GM12878 (cell line): ENCODE measurements at regions not wholly inside any gene's neighbourhood (a gene's known extent, or its start where the extent isn't known, plus 50 kb on each side); places are given as distances from the start of the nearest gene placed in this dataset.

Experiments
- ATAC-seq: fragments of 200-7000 bp; cut with Tn5 transposase; 3 replicates; pipeline ENCODE4 v1.9.1; 2020; ENCODE audit warnings: mild to moderate bottlenecking, moderate library complexity
- BruUV-seq: library from RNA; stranded (reverse); fragments of 400-500 nt; replicated peaks from 2 replicates; lab custom pipeline; 2021; lab: Mats Ljungman, UMichigan
- CTCF ChIA-PET: fragments of 300-600 bp; sonication (Branson Sonifier 250); formaldehyde crosslinking; extraction: SDS; loops from one replicate; lab custom pipeline; 2021; ENCODE audit warnings: inconsistent platforms; lab: Yijun Ruan, JAX
- POLR2A ChIA-PET: fragments of 350-600 bp; formaldehyde crosslinking; extraction: SDS; loops from one replicate; lab custom pipeline; 2021; ENCODE audit warnings: inconsistent platforms; lab: Charles Lee
- RAD21 ChIA-PET: fragments of 300-600 bp; sonication (Branson Sonifier 250); formaldehyde crosslinking; loops from one replicate; lab custom pipeline; 2023; ENCODE audit warnings: antibody characterized with exemption; ENCODE audit not compliant: unreplicated experiment; lab: Charles Lee
- SMC1A ChIA-PET: fragments of 300-600 bp; sonication (Branson Sonifier 250); formaldehyde crosslinking; loops from one replicate; lab custom pipeline; 2023; ENCODE audit not compliant: unreplicated experiment, uncharacterized antibody; lab: Charles Lee
- DNase-seq: peaks from one replicate; pipeline ENCODE4 v3.0.0-alpha.2; 2011; ENCODE audit warnings: low read depth, low spot score
- FAIRE-seq: peaks from 3 replicates; lab custom pipeline; 2011; peaks lifted over from hg19 to GRCh38; lab: Jason Lieb, UNC
- H2AFZ ChIP-seq: 2 replicates; pipeline ENCODE4 v1.6.0; 2011; ENCODE audit warnings: low read depth, low read length, control low read depth; ENCODE audit not compliant: control insufficient read depth
- H3K27ac ChIP-seq: 2 replicates; pipeline ENCODE4 v1.5.1; 2011; ENCODE audit warnings: control low read depth; ENCODE audit not compliant: control insufficient read depth, insufficient read depth
- H3K27me3 ChIP-seq, 2 experiments: replicated peaks in 1 of 2; 2 replicates each; pipeline versions ENCODE4 v1.6.0 to v1.6.1; 2011; ENCODE audit warnings: low read length in 1 of 2; ENCODE audit not compliant: control insufficient read depth in 2 of 2, insufficient read depth in 2 of 2
- H3K36me3 ChIP-seq, 2 experiments: 2 replicates each; pipeline ENCODE4 v1.5.1; 2011; ENCODE audit warnings: low read length in 1 of 2; ENCODE audit not compliant: control insufficient read depth in 2 of 2, insufficient read depth in 2 of 2
- H3K4me1 ChIP-seq: 2 replicates; pipeline ENCODE4 v1.6.1; 2011; ENCODE audit warnings: mild to moderate bottlenecking, low read length, moderate library complexity, mixed read lengths; ENCODE audit not compliant: control insufficient read depth, insufficient read depth
- H3K4me2 ChIP-seq: 2 replicates; pipeline ENCODE4 v1.6.0; 2011; ENCODE audit warnings: control low read depth; ENCODE audit not compliant: control insufficient read depth, insufficient read depth
- H3K4me3 ChIP-seq: fragments of 200-600 bp; sonication (generic); 2 replicates; pipeline ENCODE4 v1.5.1; 2016
- H3K79me2 ChIP-seq: 2 replicates; pipeline ENCODE4 v1.6.0; 2011; ENCODE audit warnings: low read length; ENCODE audit not compliant: control insufficient read depth, insufficient read depth
- H3K9ac ChIP-seq: 2 replicates; pipeline ENCODE4 v1.8.0; 2011; ENCODE audit warnings: low read length, control low read depth, mixed read lengths; ENCODE audit not compliant: control insufficient read depth, insufficient read depth
- H3K9me3 ChIP-seq: replicated peaks from 3 replicates; pipeline ENCODE4 v1.5.1; 2011; ENCODE audit warnings: mild to moderate bottlenecking, low read length; ENCODE audit not compliant: control insufficient read depth, insufficient read depth
- H4K20me1 ChIP-seq: 2 replicates; pipeline ENCODE4 v1.6.0; 2011; ENCODE audit not compliant: control insufficient read depth, insufficient read depth
- CBFB ChIP-seq: IDR thresholded peaks from 2 replicates; pipeline ENCODE4 v1.6.1; 2016; ENCODE audit warnings: antibody characterized with exemption, low read depth
- CHD2 ChIP-seq: IDR thresholded peaks from 2 replicates; pipeline ENCODE4 v1.6.1; 2011; ENCODE audit warnings: low read depth, low read length, improper control_type of control experiment, borderline replicate concordance
- IKZF1 ChIP-seq: fragments of 450-650 bp; conservative IDR thresholded peaks from 2 replicates; pipeline ENCODE4 v1.6.1; 2017; ENCODE audit warnings: antibody characterized with exemption, mild to moderate bottlenecking
- NFXL1 ChIP-seq: fragments of 450-650 bp; IDR thresholded peaks from 2 replicates; pipeline ENCODE4 v1.6.1; 2017; ENCODE audit warnings: antibody characterized with exemption, mild to moderate bottlenecking, borderline replicate concordance
- POLR2AphosphoS5 ChIP-seq: IDR thresholded peaks from 2 replicates; pipeline ENCODE4 v1.6.1; 2011; ENCODE audit warnings: mild to moderate bottlenecking, low read length, inconsistent platforms
- RAD21 ChIP-seq: IDR thresholded peaks from 2 replicates; pipeline ENCODE4 v1.6.1; 2011; ENCODE audit warnings: mild to moderate bottlenecking, low read depth, low read length, moderate library complexity; ENCODE audit not compliant: insufficient read depth
- SMARCA5 ChIP-seq: fragments of 450-650 bp; IDR thresholded peaks from 2 replicates; pipeline ENCODE4 v1.6.1; 2017; ENCODE audit warnings: mild to moderate bottlenecking
- YBX1 ChIP-seq: fragments of 450-650 bp; IDR thresholded peaks from 2 replicates; pipeline ENCODE4 v1.6.1; 2016; ENCODE audit warnings: antibody characterized with exemption
- ZNF207 ChIP-seq: fragments of 450-650 bp; IDR thresholded peaks from 2 replicates; pipeline ENCODE4 v1.6.1; 2014; ENCODE audit warnings: antibody characterized with exemption, mild to moderate bottlenecking, borderline replicate concordance
- WGBS: methylation state at CpG from one replicate; pipeline ENCODE4 v1.1.6; 2016; ENCODE audit warnings: low lambda C conversion rate; ENCODE audit not compliant: insufficient replicate concordance, insufficient coverage; ENCODE audit errors: missing lambda C conversion rate; 5-methylcytosine and 5-hydroxymethylcytosine counted together
- in situ Hi-C: fragments of 300-500 bp; cut with MboI; formaldehyde crosslinking; loops from 9 replicates; pipeline ENCODE4 v1.14.3; 2018; ENCODE audit warnings: mixed read lengths
- intact Hi-C: fragments of 100-400 bp; cut with micrococcal nuclease; formaldehyde crosslinking; loops from one replicate; pipeline ENCODE4 v1.14.2; 2022; ENCODE audit not compliant: unreplicated experiment
- TF ChIP-seq, protein P1 (sequence below): fragments of 150-350 bp; IDR thresholded peaks from 2 replicates; pipeline ENCODE4 v1.6.1; 2014; ENCODE audit warnings: mild to moderate bottlenecking, low read depth, low read length
- TF ChIP-seq, protein P2 (sequence below): fragments of 450-650 bp; IDR thresholded peaks from 2 replicates; pipeline ENCODE4 v1.6.1; 2017; ENCODE audit warnings: antibody characterized with exemption, mild to moderate bottlenecking, moderate library complexity

DNA sequence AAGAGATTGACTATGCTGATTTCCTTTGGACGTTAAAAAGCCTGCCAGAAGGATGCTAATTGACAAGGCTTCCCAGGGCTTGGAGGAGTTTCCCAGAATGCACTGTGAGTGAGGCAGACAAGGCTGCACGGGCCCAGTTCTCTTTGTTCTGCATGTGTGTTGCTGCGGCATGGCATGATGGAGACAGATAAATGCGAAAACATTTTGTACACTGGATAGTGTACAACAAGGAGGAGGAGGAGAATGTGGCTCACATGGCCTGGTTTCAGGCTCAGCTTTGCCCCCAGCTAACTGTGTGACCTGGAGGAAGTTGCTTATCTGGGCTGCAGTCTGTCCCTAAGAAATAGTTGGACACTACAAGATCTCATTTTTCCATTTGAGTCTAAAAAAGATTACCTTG is 135.5 kb upstream of the CPEB4 start:
- H3K4me1 ChIP-seq, result peaks cover 15% of the 10 kb centered on the region
- RAD21 ChIA-PET, result interaction anchor here (0.7 to 1.9 kb wide), 2 partner anchors 15 to 69 kb away, joined by 3 to 6 read pairs; no protein-coding TSS in a partner anchor
- H3K9ac ChIP-seq, result no peak overlapping the region
- no TSS peak for BruUV-seq
- CTCF ChIA-PET, result interaction anchor here (1.2 kb wide), 1 partner anchor 14 kb away, joined by 4 read pairs; no protein-coding TSS in a partner anchor
- H3K27ac ChIP-seq, result no peak overlapping the region
- DNase-seq (no peak), FAIRE-seq (no peak), ATAC-seq (no peak)
- intact Hi-C loops (no loop called here), in situ Hi-C loops (no loop called here)
- H3K36me3 ChIP-seq, result no peaks in the 10 kb centered on the region
- POLR2A ChIA-PET, result interaction anchor here (0.7 to 1.5 kb wide), 2 partner anchors 27 to 30 kb away, joined by 3 read pairs; no protein-coding TSS in a partner anchor
- WGBS, result 98% methylated on average over 4 of the region's 4 CpGs
- TF ChIP-seq IKZF1 (no peak), POLR2AphosphoS5 (no peak), SMARCA5 (no peak), RAD21 (no peak), CBFB (no peak), NFXL1 (no peak), YBX1 (no peak), ZNF207 (no peak), CHD2 (no peak)
- TF ChIP-seq, protein P1, sequence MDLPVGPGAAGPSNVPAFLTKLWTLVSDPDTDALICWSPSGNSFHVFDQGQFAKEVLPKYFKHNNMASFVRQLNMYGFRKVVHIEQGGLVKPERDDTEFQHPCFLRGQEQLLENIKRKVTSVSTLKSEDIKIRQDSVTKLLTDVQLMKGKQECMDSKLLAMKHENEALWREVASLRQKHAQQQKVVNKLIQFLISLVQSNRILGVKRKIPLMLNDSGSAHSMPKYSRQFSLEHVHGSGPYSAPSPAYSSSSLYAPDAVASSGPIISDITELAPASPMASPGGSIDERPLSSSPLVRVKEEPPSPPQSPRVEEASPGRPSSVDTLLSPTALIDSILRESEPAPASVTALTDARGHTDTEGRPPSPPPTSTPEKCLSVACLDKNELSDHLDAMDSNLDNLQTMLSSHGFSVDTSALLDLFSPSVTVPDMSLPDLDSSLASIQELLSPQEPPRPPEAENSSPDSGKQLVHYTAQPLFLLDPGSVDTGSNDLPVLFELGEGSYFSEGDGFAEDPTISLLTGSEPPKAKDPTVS, result no peak
- TF ChIP-seq, protein P2, sequence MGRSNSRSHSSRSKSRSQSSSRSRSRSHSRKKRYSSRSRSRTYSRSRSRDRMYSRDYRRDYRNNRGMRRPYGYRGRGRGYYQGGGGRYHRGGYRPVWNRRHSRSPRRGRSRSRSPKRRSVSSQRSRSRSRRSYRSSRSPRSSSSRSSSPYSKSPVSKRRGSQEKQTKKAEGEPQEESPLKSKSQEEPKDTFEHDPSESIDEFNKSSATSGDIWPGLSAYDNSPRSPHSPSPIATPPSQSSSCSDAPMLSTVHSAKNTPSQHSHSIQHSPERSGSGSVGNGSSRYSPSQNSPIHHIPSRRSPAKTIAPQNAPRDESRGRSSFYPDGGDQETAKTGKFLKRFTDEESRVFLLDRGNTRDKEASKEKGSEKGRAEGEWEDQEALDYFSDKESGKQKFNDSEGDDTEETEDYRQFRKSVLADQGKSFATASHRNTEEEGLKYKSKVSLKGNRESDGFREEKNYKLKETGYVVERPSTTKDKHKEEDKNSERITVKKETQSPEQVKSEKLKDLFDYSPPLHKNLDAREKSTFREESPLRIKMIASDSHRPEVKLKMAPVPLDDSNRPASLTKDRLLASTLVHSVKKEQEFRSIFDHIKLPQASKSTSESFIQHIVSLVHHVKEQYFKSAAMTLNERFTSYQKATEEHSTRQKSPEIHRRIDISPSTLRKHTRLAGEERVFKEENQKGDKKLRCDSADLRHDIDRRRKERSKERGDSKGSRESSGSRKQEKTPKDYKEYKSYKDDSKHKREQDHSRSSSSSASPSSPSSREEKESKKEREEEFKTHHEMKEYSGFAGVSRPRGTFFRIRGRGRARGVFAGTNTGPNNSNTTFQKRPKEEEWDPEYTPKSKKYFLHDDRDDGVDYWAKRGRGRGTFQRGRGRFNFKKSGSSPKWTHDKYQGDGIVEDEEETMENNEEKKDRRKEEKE, result no peak
- no peak overlapping the region for H3K4me3 ChIP-seq
- H3K4me2 ChIP-seq, result no peak overlapping the region
- H4K20me1 ChIP-seq, result no peaks in the 10 kb centered on the region
- H3K27me3 ChIP-seq, result no peaks in the 10 kb centered on the region
- H3K9me3 ChIP-seq, result no peaks in the 10 kb centered on the region
- H3K79me2 ChIP-seq, result no peaks in the 10 kb centered on the region
- no peak overlapping the region for H2AFZ ChIP-seq
- SMC1A ChIA-PET, result interaction anchor here (0.6 to 2.4 kb wide), 9 partner anchors 8 to 115 kb away, joined by 3 to 12 read pairs (median 3); no protein-coding TSS in a partner anchor
